Thoracic aorta (tissue), 2 donors: ENCODE measurements at regions not wholly inside any gene's neighbourhood (a gene's known extent, or its start where the extent isn't known, plus 50 kb on each side); places are given as distances from the start of the nearest gene placed in this dataset.

Experiments used
- ATAC-seq: fragments of 150-250 bp; one replicate; pipeline ENCODE4 v1.8.0; 2017; ENCODE audit warnings: low read depth; ENCODE audit not compliant: insufficient number of reproducible peaks, low FRiP score
- DNase-seq: peaks from one replicate; pipeline ENCODE4 v3.0.0-alpha.2; 2020; ENCODE audit warnings: low spot score
- H3K27ac ChIP-seq, 2 donors: fragments of 200-600 bp; sonication (generic); 1 replicate in 1 of 2; 2 replicates in 1 of 2; pipeline ENCODE4 v1.5.1; 2016; ENCODE audit warnings: mild to moderate bottlenecking in 2 of 2, moderate library complexity in 2 of 2
- H3K27me3 ChIP-seq: fragments of 200-600 bp; sonication (generic); replicated peaks from 2 replicates; pipeline ENCODE4 v1.6.0; 2016; ENCODE audit warnings: mild to moderate bottlenecking; ENCODE audit not compliant: insufficient read depth
- H3K36me3 ChIP-seq: fragments of 200-600 bp; sonication (generic); one replicate; pipeline ENCODE4 v1.5.1; 2016
- H3K4me1 ChIP-seq, 2 donors: fragments of 200-600 bp; sonication (generic); 1 replicate in 1 of 2; 2 replicates in 1 of 2; pipeline versions ENCODE4 v1.5.1 to v1.6.0; 2016; ENCODE audit warnings: low read depth in 2 of 2, mild to moderate bottlenecking in 1 of 2; ENCODE audit not compliant: control insufficient read depth in 1 of 2
- H3K4me3 ChIP-seq: fragments of 200-600 bp; sonication (generic); 2 replicates; pipeline ENCODE4 v1.5.1; 2016; ENCODE audit warnings: mild to moderate bottlenecking
- H3K9me3 ChIP-seq: fragments of 200-600 bp; sonication (generic); 2 replicates; pipeline ENCODE4 v1.5.1; 2016
- CTCF ChIP-seq: fragments of 200-600 bp; sonication (generic); IDR thresholded peaks from one replicate; pipeline ENCODE4 v1.5.1; 2019; ENCODE audit warnings: antibody characterized with exemption

DNA sequence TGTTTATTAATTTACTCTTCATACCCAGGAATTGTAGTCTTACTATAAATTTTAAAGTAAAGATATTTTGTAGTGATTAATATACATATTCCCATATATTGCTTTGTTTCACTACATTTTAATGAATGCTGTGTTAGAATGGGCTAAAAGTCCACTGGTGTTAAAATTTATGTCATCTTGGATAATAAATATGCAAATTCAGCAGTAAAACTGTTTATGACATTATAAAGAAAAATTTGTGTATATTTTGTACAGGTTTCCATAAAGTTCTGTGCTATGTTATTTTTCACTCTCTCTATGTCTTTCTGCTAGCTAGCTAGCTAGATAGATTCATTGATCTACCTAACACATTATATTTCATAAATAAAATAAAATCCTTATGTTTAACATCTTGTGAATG, 1071.2 kb downstream of the FAT4 start:
- no peaks in the 10 kb centered on the region for H3K27me3 ChIP-seq
- peaks cover 7% of the 10 kb centered on the region for H3K9me3 ChIP-seq
- H3K36me3 ChIP-seq, result no peaks in the 10 kb centered on the region
- no peaks in the 10 kb centered on the region for H3K4me1 ChIP-seq
- no peak overlapping the region for H3K27ac ChIP-seq
- TF ChIP-seq CTCF, result no peak
- DNase-seq (no peak), ATAC-seq (no peak)
- no peak overlapping the region for H3K4me3 ChIP-seq

DNA sequence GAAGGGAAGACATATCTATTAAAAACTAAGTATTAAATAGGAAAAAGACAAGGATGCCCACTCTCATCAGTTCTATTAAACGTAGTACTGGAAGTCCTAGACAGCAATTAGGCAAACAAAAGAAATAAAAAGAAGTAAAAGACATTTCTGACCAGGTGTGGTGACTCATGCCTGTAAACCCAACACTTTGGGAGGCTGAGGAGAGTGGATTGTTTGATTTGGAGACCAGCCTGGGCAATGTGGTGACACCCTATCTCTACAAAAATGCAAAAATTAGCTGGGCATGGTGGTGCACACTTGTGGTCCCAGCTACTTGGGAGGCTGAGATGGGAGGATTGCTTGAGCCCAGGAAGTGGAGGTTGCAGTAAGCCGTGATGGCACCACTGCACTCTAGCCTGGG, 1071.8 kb downstream of the FAT4 start:
- H3K36me3 ChIP-seq, result no peaks in the 10 kb centered on the region
- TF ChIP-seq CTCF, result no peak
- no peak overlapping the region for H3K4me3 ChIP-seq
- no peaks in the 10 kb centered on the region for H3K4me1 ChIP-seq
- H3K9me3 ChIP-seq, result peaks cover 7% of the 10 kb centered on the region
- no peaks in the 10 kb centered on the region for H3K27me3 ChIP-seq
- no peak overlapping the region for H3K27ac ChIP-seq
- no peak for ATAC-seq
- no peak for DNase-seq

GRCh38 chr4:126395664-126396063, 1080.9 kb downstream of the FAT4 start:
- DNase-seq (no peak), ATAC-seq (no peak)
- no peaks in the 10 kb centered on the region for H3K4me1 ChIP-seq
- H3K9me3 ChIP-seq, result no peaks in the 10 kb centered on the region
- H3K4me3 ChIP-seq, result no peak overlapping the region
- H3K27me3 ChIP-seq, result no peaks in the 10 kb centered on the region
- H3K36me3 ChIP-seq, result no peaks in the 10 kb centered on the region
- no peak overlapping the region for H3K27ac ChIP-seq
- no peak for TF ChIP-seq CTCF

GRCh38 chr4:126396121-126396520, 1081.4 kb downstream of the FAT4 start:
- Histone ChIP-seq H3K4me3 (no peak overlapping the region), H3K27me3 (no peaks in the 10 kb centered on the region), H3K9me3 (no peaks in the 10 kb centered on the region), H3K27ac (no peak overlapping the region), H3K36me3 (no peaks in the 10 kb centered on the region), H3K4me1 (no peaks in the 10 kb centered on the region)
- DNase-seq, result no peak
- no peak for ATAC-seq
- TF ChIP-seq CTCF, result no peak

DNA sequence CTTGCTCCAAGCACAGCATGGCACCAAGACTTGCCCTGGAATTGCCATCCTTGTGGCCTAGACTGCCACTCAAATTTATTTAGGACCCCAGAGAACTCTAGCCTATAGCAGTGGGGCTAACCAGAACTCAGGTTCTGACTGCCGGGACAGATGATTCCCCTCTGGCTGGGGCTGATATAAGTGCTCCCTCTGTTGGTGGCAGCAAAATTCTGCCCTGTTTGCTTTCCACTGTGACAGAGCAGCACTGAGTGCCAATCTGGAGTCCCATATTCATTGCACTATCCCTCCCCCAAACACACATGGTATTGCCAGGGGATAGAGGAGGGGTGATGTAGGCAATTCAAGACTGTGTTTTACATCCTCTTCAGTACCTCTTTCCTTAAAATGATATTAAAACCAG, 1081.9 kb downstream of the FAT4 start:
- no peak overlapping the region for H3K27ac ChIP-seq
- no peak overlapping the region for H3K4me3 ChIP-seq
- no peak for ATAC-seq
- no peaks in the 10 kb centered on the region for H3K9me3 ChIP-seq
- H3K36me3 ChIP-seq, result no peaks in the 10 kb centered on the region
- H3K4me1 ChIP-seq, result no peaks in the 10 kb centered on the region
- DNase-seq, result no peak
- no peak for TF ChIP-seq CTCF
- H3K27me3 ChIP-seq, result no peaks in the 10 kb centered on the region
